ENCODE measurements at regions not wholly inside any gene's neighbourhood (a gene's known extent, or its start where the extent isn't known, plus 50 kb on each side); places are given as distances from the start of the nearest gene placed in this dataset.
"Not testable (repeated sequence)": the region's sequence is repeated elsewhere in the genome, so short reads cannot be mapped to it uniquely, and the experiment has no call there.

DNA sequence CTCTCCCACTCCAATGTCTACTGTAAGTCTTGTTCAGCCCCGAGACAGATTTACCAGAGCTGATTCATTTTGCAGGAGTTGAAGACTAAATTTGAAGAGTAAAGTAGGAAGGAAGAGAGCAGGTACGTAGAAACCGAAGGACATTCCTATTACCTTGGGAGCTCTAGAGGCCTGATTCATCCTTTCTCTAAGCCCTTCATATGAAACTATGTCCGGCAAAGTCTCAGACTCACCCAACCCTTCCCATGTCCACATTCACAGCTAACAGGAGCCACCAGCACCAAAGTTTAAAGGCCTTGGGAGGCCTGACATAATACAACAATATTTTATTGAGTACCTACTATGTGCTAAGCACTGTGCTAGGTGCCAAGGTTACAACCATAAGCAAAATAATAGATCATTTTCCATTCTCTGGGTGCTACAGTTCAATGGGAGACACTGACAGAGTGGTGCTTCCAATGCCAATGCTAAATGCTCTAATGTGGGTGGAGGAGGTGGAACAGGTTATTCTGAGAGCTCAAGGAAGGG lies 86.6 kb downstream of the PHLDA1 start:
- intact Hi-C loops (cut with micrococcal nuclease), result loop anchor here (1.0 to 2.0 kb wide), 3 partner anchors 32 to 75 kb away; no protein-coding TSS in a partner anchor
- Mint-ChIP-seq H3K4me3 (no peak overlapping the region), H3K36me3 (ENCODE audit: low read depth) (no peaks in the 10 kb centered on the region), H3K9me3 (no peaks in the 10 kb centered on the region), H3K27ac (peak overlapping the region; percentile 96), H3K4me1 (ENCODE audit: low read depth) (peaks cover 32% of the 10 kb centered on the region), H3K27me3 (no peaks in the 10 kb centered on the region)
- DNase-seq (no peak), ATAC-seq (no peak)
- ChIA-PET POLR2A (interaction anchor here (0.8 to 5.5 kb wide), 7 partner anchors 11 to 87 kb away, joined by 3 to 25 read pairs (median 4); partner anchors contain the start of gene PHLDA1), CTCF (interaction anchor here (1.2 to 2.6 kb wide), 5 partner anchors 11 to 162 kb away, joined by 3 to 17 read pairs (median 4); partner anchors contain the start of gene PHLDA1)
- TF ChIP-seq, protein P1, sequence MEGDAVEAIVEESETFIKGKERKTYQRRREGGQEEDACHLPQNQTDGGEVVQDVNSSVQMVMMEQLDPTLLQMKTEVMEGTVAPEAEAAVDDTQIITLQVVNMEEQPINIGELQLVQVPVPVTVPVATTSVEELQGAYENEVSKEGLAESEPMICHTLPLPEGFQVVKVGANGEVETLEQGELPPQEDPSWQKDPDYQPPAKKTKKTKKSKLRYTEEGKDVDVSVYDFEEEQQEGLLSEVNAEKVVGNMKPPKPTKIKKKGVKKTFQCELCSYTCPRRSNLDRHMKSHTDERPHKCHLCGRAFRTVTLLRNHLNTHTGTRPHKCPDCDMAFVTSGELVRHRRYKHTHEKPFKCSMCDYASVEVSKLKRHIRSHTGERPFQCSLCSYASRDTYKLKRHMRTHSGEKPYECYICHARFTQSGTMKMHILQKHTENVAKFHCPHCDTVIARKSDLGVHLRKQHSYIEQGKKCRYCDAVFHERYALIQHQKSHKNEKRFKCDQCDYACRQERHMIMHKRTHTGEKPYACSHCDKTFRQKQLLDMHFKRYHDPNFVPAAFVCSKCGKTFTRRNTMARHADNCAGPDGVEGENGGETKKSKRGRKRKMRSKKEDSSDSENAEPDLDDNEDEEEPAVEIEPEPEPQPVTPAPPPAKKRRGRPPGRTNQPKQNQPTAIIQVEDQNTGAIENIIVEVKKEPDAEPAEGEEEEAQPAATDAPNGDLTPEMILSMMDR (IDR thresholded peaks at IDR 0.05), result no peak

DNA sequence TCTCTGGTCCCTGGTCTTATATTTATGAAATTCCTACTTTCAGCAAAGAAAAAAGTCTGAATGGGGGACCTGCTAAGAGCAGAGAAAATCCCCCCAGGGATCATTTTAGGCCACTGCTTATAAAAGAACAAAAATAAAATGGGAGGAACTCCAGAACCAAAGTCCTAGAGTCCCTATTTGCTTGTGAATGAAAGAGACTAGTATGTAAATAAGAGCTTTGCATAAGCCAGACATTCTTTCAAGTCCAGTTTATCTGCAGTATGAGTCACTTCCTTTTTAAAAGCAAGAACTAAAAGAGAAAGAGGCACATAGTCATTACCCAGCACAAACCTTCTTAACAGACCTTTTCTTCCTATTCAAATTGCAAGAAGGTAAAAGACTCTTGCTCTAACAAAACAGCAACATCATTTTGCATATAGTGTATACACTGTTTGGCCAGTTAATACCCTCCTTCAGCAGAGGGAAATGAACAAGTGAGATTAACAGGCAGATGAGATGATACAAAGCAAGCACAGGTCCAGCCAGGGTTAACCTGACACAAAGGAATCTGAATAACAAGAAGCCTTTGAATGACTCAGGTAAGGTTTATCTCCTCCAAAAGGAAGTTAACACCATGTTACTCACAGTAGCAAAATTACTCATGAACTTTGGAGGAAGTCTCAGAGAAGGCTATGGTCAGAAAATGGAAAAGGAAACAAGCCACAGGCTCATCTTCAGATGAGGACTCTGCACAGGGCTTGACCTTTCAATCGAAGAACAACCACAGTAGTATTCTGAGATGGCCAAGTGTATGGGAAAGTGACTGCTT lies 87.3 kb downstream of the PHLDA1 start:
- CTCF ChIA-PET, result interaction anchor here (0.7 to 2.6 kb wide), 8 partner anchors 9 to 161 kb away, joined by 3 to 17 read pairs (median 3); partner anchors contain the start of gene PHLDA1
- peaks cover 1% of the 10 kb centered on the region for H3K9me3 Mint-ChIP-seq
- H3K27ac Mint-ChIP-seq, result peak overlapping the region; percentile 96
- peak; percentile 42 for DNase-seq
- no peaks in the 10 kb centered on the region for H3K36me3 Mint-ChIP-seq (ENCODE audit: low read depth)
- peaks cover 32% of the 10 kb centered on the region for H3K4me1 Mint-ChIP-seq (ENCODE audit: low read depth)
- intact Hi-C loops (cut with micrococcal nuclease), result loop anchor here (1.0 to 2.0 kb wide), 3 partner anchors 32 to 76 kb away; no protein-coding TSS in a partner anchor
- ATAC-seq, result peak; percentile 88
- POLR2A ChIA-PET, result interaction anchor here (0.8 to 5.5 kb wide), 8 partner anchors 10 to 87 kb away, joined by 3 to 25 read pairs (median 6); partner anchors contain the start of gene PHLDA1
- H3K27me3 Mint-ChIP-seq, result no peaks in the 10 kb centered on the region
- peak overlapping the region; percentile 55 for H3K4me3 Mint-ChIP-seq
- TF ChIP-seq, protein P1 (IDR thresholded peaks at IDR 0.05), result no peak

DNA sequence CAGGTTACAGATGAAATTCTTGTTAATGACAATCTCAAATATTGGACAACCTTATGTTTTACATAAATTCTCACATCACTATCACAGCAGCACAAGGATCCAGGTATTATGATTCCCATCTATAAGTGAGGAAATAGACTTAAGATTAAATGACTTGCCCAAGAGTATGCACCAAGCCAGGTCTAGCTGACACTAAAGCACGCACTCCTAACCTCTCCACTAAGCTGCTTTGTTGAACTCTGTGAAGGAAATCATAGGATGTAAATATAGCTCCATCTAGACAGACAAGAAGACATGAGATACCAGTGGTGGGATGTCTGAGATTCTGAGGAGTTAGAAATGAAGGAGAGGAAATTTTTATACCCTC lies 87.9 kb downstream of the PHLDA1 start:
- Mint-ChIP-seq H3K36me3 (ENCODE audit: low read depth) (no peaks in the 10 kb centered on the region), H3K4me1 (ENCODE audit: low read depth) (peaks cover 32% of the 10 kb centered on the region), H3K27ac (peak overlapping the region; percentile 96), H3K9me3 (peaks cover 1% of the 10 kb centered on the region), H3K4me3 (peak overlapping the region; percentile 55), H3K27me3 (no peaks in the 10 kb centered on the region)
- DNase-seq (no peak), ATAC-seq (no peak)
- TF ChIP-seq, protein P1 (IDR thresholded peaks at IDR 0.05), result no peak
- ChIA-PET POLR2A (interaction anchor here (0.9 to 5.5 kb wide), 4 partner anchors 10 to 88 kb away, joined by 9 to 25 read pairs (median 17); partner anchors contain the start of gene PHLDA1), CTCF (interaction anchor here (0.7 to 2.6 kb wide), 5 partner anchors 8 to 161 kb away, joined by 3 to 17 read pairs (median 3); partner anchors contain the start of gene PHLDA1)
- intact Hi-C loops (cut with micrococcal nuclease), result loop anchor here (1.0 to 2.0 kb wide), 3 partner anchors 31 to 77 kb away; no protein-coding TSS in a partner anchor

DNA sequence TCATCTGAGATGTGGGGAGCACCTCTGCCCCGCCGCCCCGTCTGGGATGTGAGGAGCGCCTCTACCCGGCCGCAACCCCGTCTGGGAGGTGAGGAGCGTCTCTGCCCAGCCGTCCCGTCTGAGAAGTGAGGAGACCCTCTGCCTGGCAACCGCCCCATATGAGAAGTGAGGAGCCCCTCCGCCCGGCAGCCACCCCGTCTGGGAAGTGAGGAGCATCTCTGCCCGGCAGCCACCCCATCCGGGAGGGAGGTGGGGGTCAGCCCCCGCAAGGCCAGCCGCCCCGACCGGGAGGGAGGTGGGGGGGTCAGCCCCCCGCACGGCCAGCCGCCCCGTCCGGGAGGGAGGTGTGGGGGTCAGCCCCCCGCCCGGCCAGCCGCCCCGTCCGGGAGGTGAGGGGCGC lies 89.9 kb downstream of the PHLDA1 start:
- H3K27ac Mint-ChIP-seq; DNase-seq; H3K9me3 Mint-ChIP-seq; POLR2A ChIA-PET; ATAC-seq; H3K27me3 Mint-ChIP-seq; CTCF ChIA-PET; H3K36me3 Mint-ChIP-seq (ENCODE audit: low read depth); H3K4me3 Mint-ChIP-seq; intact Hi-C loops (cut with micrococcal nuclease): not testable (repeated sequence)
- H3K4me1 Mint-ChIP-seq (ENCODE audit: low read depth), result peaks cover 27% of the 10 kb centered on the region

DNA sequence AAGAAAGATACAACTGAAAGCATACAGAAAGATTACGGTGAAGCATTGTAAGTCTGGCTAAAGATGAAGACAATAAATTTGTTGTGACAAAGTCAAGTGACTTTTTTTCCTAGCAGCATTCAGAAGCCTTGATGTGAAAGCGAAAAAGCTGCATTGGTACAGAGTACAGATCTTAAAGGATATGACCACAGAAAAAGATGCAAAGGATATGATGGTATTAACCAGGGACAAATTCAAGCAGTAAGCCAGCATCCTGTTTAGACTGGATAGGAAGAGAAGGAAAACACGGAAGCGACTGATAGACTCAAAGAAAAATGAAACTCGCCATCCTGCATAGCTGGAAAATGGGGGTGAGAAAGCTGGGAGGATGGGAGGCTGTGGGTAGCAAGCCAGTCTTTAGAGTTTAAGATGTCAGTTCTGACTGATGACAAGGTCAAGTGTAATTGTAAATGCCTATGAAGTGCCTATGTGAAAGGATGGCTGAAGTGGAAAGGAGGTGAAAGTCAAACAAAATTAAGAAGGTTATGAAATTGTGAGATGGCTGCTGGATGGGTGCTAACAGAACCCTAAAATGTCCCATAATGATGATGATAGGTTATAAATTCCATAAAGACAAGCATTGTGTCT lies 92.4 kb downstream of the PHLDA1 start:
- ChIA-PET POLR2A (interaction anchor here (1.2 to 2.0 kb wide), 3 partner anchors 25 to 92 kb away, joined by 3 to 5 read pairs (median 4); no protein-coding TSS in a partner anchor), CTCF (interaction anchor here (3.7 kb wide), 1 partner anchor 93 kb away, joined by 16 read pairs; the partner anchor contains the start of gene PHLDA1)
- ATAC-seq (peak; percentile 40), DNase-seq (no peak)
- Mint-ChIP-seq H3K9me3 (peaks cover 1% of the 10 kb centered on the region), H3K27me3 (no peaks in the 10 kb centered on the region), H3K4me3 (no peak overlapping the region), H3K4me1 (ENCODE audit: low read depth) (peaks cover 21% of the 10 kb centered on the region), H3K27ac (no peak overlapping the region), H3K36me3 (ENCODE audit: low read depth) (no peaks in the 10 kb centered on the region)
- intact Hi-C loops (cut with micrococcal nuclease), result loop anchor here (10.0 kb wide), 1 partner anchor 294 kb away; no protein-coding TSS in a partner anchor
- TF ChIP-seq, protein P1 (IDR thresholded peaks at IDR 0.05), result no peak

All from activated CD8-positive, alpha-beta T cell treated with anti-CD3 and anti-CD28 coated beads for 36 hours (primary cell).